ENCODE measurements at regions not wholly inside any gene's neighbourhood (a gene's known extent, or its start where the extent isn't known, plus 50 kb on each side); places are given as distances from the start of the nearest gene placed in this dataset.

DNA sequence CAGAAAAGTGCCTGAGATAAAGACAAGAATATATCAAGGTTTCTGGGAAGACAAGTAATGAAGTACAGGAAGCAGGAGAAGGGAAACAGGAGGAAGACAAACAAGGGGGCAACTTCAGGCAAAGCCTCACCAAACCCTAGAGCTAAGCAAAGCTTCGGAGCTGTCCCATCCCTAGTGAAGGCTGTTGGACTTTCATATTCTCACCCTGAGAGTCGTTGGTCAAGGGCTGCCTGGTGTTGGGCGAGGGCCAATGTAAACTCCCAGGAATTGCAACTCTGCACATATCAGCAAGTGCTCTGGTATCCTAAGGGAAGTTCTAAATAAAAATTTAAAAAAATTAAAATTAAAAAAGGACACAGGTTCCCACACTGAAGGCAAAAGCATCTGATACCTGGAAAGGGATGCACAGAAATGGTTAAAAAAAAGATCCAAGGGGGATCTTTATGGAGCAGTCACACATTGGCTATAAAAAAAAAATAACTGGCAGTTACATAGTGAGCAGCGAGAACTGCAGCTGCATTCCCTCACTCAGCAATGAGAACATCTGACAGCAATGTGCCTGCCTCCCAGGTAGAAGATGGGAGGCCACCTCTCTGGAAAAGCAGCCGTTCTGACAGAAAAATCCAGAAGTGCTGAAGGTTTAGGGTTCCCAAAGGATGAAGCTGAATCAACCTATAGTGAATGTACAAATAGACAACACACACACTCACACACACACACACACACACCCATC, 304.7 kb downstream of the WDR11 start:
- Histone ChIP-seq H3K4me1 (peaks cover 19% of the 10 kb centered on the region), H3K4me3 (no peak overlapping the region), H3K36me3 (no peaks in the 10 kb centered on the region), H3K27ac (no peak overlapping the region), H3K27me3 (no peaks in the 10 kb centered on the region), H3K9me3 (no peaks in the 10 kb centered on the region)
- DNase-seq, result peak; percentile 73
- TF ChIP-seq, protein P1, sequence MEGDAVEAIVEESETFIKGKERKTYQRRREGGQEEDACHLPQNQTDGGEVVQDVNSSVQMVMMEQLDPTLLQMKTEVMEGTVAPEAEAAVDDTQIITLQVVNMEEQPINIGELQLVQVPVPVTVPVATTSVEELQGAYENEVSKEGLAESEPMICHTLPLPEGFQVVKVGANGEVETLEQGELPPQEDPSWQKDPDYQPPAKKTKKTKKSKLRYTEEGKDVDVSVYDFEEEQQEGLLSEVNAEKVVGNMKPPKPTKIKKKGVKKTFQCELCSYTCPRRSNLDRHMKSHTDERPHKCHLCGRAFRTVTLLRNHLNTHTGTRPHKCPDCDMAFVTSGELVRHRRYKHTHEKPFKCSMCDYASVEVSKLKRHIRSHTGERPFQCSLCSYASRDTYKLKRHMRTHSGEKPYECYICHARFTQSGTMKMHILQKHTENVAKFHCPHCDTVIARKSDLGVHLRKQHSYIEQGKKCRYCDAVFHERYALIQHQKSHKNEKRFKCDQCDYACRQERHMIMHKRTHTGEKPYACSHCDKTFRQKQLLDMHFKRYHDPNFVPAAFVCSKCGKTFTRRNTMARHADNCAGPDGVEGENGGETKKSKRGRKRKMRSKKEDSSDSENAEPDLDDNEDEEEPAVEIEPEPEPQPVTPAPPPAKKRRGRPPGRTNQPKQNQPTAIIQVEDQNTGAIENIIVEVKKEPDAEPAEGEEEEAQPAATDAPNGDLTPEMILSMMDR (IDR thresholded peaks at IDR 0.05), result no peak
- ATAC-seq, result peak; percentile 73
- intact Hi-C loops (cut with DNase I), result no loop called here

DNA sequence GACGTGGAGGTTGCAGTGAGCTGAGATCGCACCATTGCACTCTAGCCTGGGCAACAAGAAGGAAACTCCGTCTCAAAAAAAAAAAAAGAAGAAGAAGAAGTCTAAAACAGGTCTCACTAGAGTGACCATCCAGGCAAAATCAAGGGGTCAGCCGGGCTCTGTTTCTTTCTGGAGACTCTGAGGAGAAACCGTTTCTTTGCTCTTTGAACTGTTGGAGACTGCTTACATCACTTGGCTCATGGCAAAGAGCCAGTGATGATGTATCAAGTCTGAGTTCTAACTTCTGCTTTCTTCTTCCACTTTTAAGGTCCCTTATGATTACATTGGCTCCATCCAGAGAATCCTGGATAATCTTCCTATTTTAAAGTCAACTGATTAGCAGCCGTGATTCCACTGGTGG, 306.8 kb downstream of the WDR11 start:
- intact Hi-C loops (cut with DNase I), result no loop called here
- Histone ChIP-seq H3K36me3 (no peaks in the 10 kb centered on the region), H3K9me3 (no peaks in the 10 kb centered on the region), H3K27me3 (no peaks in the 10 kb centered on the region), H3K4me1 (peaks cover 19% of the 10 kb centered on the region), H3K27ac (no peak overlapping the region), H3K4me3 (no peak overlapping the region)
- ATAC-seq (peak; percentile 82), DNase-seq (no peak)
- TF ChIP-seq, protein P1 (IDR thresholded peaks at IDR 0.05), result no peak

DNA sequence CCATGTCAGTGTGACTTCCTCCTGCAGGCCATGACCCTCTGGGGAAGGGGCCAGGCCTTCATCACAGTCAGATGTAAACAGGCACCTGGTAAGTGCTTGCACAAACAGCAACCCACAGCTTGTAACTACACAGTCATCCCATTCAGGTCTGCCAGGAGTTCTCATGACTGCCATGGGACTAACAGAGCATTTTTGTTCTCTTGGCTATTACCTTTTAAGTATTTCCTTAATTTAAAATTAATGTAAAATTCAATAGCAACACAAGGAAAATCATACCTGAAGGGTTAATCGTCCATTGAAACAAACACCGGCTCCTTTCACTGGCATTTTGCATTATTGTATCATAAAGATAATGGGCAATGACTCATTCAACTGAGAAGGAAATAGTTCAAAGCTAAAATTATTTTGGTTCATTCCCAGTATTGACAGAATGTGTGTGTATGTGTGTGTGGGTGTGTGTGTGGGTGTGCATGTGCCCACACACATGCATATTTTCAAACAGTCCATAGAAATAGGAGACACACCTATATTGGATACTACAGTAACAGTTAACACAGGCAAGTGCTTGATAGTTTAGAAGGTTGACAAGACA, 307.9 kb downstream of the WDR11 start:
- H3K27ac ChIP-seq, result no peak overlapping the region
- no peaks in the 10 kb centered on the region for H3K27me3 ChIP-seq
- intact Hi-C loops (cut with DNase I), result no loop called here

DNA sequence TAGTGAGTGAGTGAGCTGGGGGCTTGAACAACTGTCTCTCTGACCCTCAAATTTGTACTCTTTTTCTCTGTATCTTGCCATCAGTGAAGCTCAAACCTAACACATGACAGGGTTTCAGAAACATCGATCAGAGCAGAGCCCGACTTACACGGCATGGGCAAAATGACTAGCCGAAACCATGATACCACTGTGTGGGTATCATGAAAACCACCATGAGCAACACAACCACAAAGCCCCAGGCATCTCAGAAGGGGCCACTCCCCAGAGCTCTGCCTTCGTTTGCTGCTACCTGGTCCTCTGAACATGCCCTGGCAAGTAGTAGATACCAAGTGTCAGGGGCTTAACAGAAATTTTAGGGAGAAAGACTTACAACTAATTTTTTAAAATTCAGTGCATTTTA, 308.5 kb downstream of the WDR11 start:
- intact Hi-C loops (cut with DNase I), result no loop called here
- ATAC-seq (no peak), DNase-seq (no peak)
- TF ChIP-seq, protein P1 (IDR thresholded peaks at IDR 0.05), result no peak
- no peaks in the 10 kb centered on the region for H3K27me3 ChIP-seq
- H3K9me3 ChIP-seq, result no peaks in the 10 kb centered on the region
- H3K27ac ChIP-seq, result no peak overlapping the region
- peaks cover 19% of the 10 kb centered on the region for H3K4me1 ChIP-seq
- H3K36me3 ChIP-seq, result no peaks in the 10 kb centered on the region
- no peak overlapping the region for H3K4me3 ChIP-seq

More for the DNA sequence above, 307.9 kb downstream of the WDR11 start:
- Histone ChIP-seq H3K9me3 (no peaks in the 10 kb centered on the region), H3K4me1 (peaks cover 19% of the 10 kb centered on the region), H3K36me3 (no peaks in the 10 kb centered on the region), H3K4me3 (no peak overlapping the region)
- ATAC-seq (peak; percentile 58), DNase-seq (no peak)
- TF ChIP-seq, protein P1 (IDR thresholded peaks at IDR 0.05), result no peak

DNA sequence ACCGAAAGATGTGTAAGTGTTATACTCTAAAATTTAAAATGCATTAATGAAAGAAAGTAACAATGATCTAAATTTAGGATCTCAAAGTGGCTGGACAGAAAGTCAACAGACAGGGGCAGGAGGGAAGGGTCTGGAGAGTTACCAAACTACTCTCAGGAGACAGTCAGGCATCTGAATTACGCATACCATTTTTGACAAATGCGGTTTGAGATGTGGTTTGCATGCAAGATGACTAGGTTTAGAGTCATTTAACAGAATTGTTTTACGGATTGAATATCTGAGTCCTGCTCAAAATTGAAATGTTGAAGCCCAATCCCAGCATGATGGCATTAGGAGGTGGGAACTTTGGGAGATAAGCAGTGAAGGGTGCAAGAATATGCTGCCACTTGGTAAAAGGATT, 314.1 kb downstream of the WDR11 start:
- no peak for ATAC-seq
- Histone ChIP-seq H3K36me3 (no peaks in the 10 kb centered on the region), H3K9me3 (no peaks in the 10 kb centered on the region), H3K27me3 (no peaks in the 10 kb centered on the region), H3K27ac (no peak overlapping the region), H3K4me1 (no peaks in the 10 kb centered on the region), H3K4me3 (no peak overlapping the region)
- intact Hi-C loops (cut with DNase I), result no loop called here
- TF ChIP-seq, protein P1 (IDR thresholded peaks at IDR 0.05), result no peak
- DNase-seq, result no peak

Data from upper lobe of right lung (tissue), 1 donor.